Tibial artery (tissue), 4 donors: ENCODE measurements at regions not wholly inside any gene's neighbourhood (a gene's known extent, or its start where the extent isn't known, plus 50 kb on each side); places are given as distances from the start of the nearest gene placed in this dataset.

Experiments used
- DNase-seq, 2 donors: peaks; one replicate each; pipeline ENCODE4 v3.0.0-alpha.2; 2019
- H3K27ac ChIP-seq, 2 donors: fragments of 200-600 bp; sonication (generic) in 1 of 2; 1 replicate in 1 of 2; 2 replicates in 1 of 2; pipeline ENCODE4 v1.5.1; 2018 to 2019; ENCODE audit warnings: mild to moderate bottlenecking in 1 of 2
- H3K27me3 ChIP-seq, 2 donors: fragments of 200-600 bp; sonication (generic) in 1 of 2; one replicate each; pipeline versions ENCODE4 v1.5.1 to v1.6.0; 2016 to 2019
- H3K36me3 ChIP-seq, 3 donors: fragments of 200-600 bp; sonication (generic) in 2 of 3; one replicate each; pipeline ENCODE4 v1.5.1; 2016 to 2019; ENCODE audit warnings: mild to moderate bottlenecking in 2 of 3
- H3K4me1 ChIP-seq, 4 donors: fragments of 200-600 bp; sonication (generic) in 2 of 4; 1 replicate in 3 of 4; 2 replicates in 1 of 4; pipeline ENCODE4 v1.5.1; 2016 to 2019
- H3K4me3 ChIP-seq, 2 donors: fragments of 200-600 bp; sonication (generic) in 1 of 2; 1 replicate in 1 of 2; 2 replicates in 1 of 2; pipeline ENCODE4 v1.5.1; 2018 to 2019; ENCODE audit warnings: mild to moderate bottlenecking in 2 of 2
- H3K9me3 ChIP-seq, 3 donors: fragments of 200-600 bp; sonication (generic) in 1 of 3; one replicate each; pipeline ENCODE4 v1.5.1; 2016 to 2019
- CTCF ChIP-seq, 2 experiments: fragments of 200-600 bp in 1 of 2; fragments of 450-650 bp in 1 of 2; IDR thresholded peaks; one replicate each; pipeline ENCODE4 v1.5.1; 2017 to 2019; ENCODE audit warnings: antibody characterized with exemption in 2 of 2, mild to moderate bottlenecking in 1 of 2, moderate library complexity in 1 of 2
- intact Hi-C: fragments of 100-400 bp; cut with DNase I; formaldehyde crosslinking; loops from one replicate; pipeline ENCODE4 v1.15.0; 2023; ENCODE audit warnings: low total_unique reads

- peaks cover 0 to 21% (median 9%) of the 10 kb centered on the region in 4 donors for H3K4me1 ChIP-seq
- no peaks in the 10 kb centered on the region for H3K27me3 ChIP-seq
- H3K36me3 ChIP-seq, result no peaks in the 10 kb centered on the region
- H3K9me3 ChIP-seq, result no peaks in the 10 kb centered on the region
- H3K4me3 ChIP-seq, result no peak overlapping the region
- no peak overlapping the region for H3K27ac ChIP-seq
- no peak for DNase-seq
- no peak for TF ChIP-seq CTCF (IDR thresholded peaks at IDR 0.05)
- intact Hi-C loops, result no loop called here
Observed at GRCh38 chr6:24006254-24006653, 119.8 kb upstream of the NRSN1 start.

- DNase-seq, result no peak
- Histone ChIP-seq H3K27ac (no peak overlapping the region), H3K4me1 (peaks cover 0 to 5% (median 0%) of the 10 kb centered on the region in 4 donors), H3K9me3 (no peaks in the 10 kb centered on the region), H3K4me3 (no peak overlapping the region), H3K36me3 (no peaks in the 10 kb centered on the region), H3K27me3 (no peaks in the 10 kb centered on the region)
- intact Hi-C loops, result no loop called here
- no peak for TF ChIP-seq CTCF (IDR thresholded peaks at IDR 0.05)
Observed at GRCh38 chr6:24009319-24009718, 116.7 kb upstream of the NRSN1 start.

GRCh38 chr6:24010133-24010532 is 115.9 kb upstream of the NRSN1 start:
- Histone ChIP-seq H3K27me3 (no peaks in the 10 kb centered on the region), H3K36me3 (no peaks in the 10 kb centered on the region), H3K27ac (no peak overlapping the region), H3K4me3 (no peak overlapping the region), H3K9me3 (no peaks in the 10 kb centered on the region), H3K4me1 (no peaks in the 10 kb centered on the region)
- intact Hi-C loops, result loop anchor here (5.0 kb wide), 1 partner anchor 1768 kb away; no protein-coding TSS in a partner anchor
- no peak for TF ChIP-seq CTCF (IDR thresholded peaks at IDR 0.05)
- DNase-seq, result no peak

GRCh38 chr6:24016286-24016685 is 109.7 kb upstream of the NRSN1 start:
- no peak for DNase-seq

GRCh38 chr6:24016857-24017256 is 109.2 kb upstream of the NRSN1 start:
- intact Hi-C loops, result no loop called here
- no peaks in the 10 kb centered on the region for H3K27me3 ChIP-seq
- H3K4me1 ChIP-seq, result no peaks in the 10 kb centered on the region
- no peak for DNase-seq
- no peak overlapping the region for H3K4me3 ChIP-seq
- no peaks in the 10 kb centered on the region for H3K36me3 ChIP-seq
- no peaks in the 10 kb centered on the region for H3K9me3 ChIP-seq
- TF ChIP-seq CTCF (IDR thresholded peaks at IDR 0.05), result no peak
- no peak overlapping the region for H3K27ac ChIP-seq

More at GRCh38 chr6:24016286-24016685, 109.7 kb upstream of the NRSN1 start:
- H3K4me3 ChIP-seq, result no peak overlapping the region
- H3K4me1 ChIP-seq, result no peaks in the 10 kb centered on the region
- H3K9me3 ChIP-seq, result no peaks in the 10 kb centered on the region
- H3K27ac ChIP-seq, result no peak overlapping the region
- no peaks in the 10 kb centered on the region for H3K36me3 ChIP-seq
- no peak for TF ChIP-seq CTCF (IDR thresholded peaks at IDR 0.05)
- intact Hi-C loops, result no loop called here
- H3K27me3 ChIP-seq, result no peaks in the 10 kb centered on the region

GRCh38 chr6:24019393-24019792 is 106.6 kb upstream of the NRSN1 start:
- Histone ChIP-seq H3K36me3 (no peaks in the 10 kb centered on the region), H3K27me3 (no peaks in the 10 kb centered on the region), H3K9me3 (no peaks in the 10 kb centered on the region), H3K4me1 (no peaks in the 10 kb centered on the region), H3K4me3 (no peak overlapping the region), H3K27ac (no peak overlapping the region)
- TF ChIP-seq CTCF (IDR thresholded peaks at IDR 0.05), result no peak
- DNase-seq, result no peak
- intact Hi-C loops, result no loop called here
